ENCODE measurements at regions not wholly inside any gene's neighbourhood (a gene's known extent, or its start where the extent isn't known, plus 50 kb on each side); places are given as distances from the start of the nearest gene placed in this dataset.
A peak's percentile ranks its signal among the peaks of the same experiment; 100 is the strongest.

GRCh38 chr14:98168211-98168985, 1103.6 kb downstream of the BCL11B start:
- no peaks in the 10 kb centered on the region for H3K27me3 ChIP-seq (ENCODE audit: control insufficient read depth in 2 of 2, insufficient read depth in 2 of 2, low read length in 2 of 2)
- H3K4me3 ChIP-seq (ENCODE audit: low read length in 2 of 2): no peak overlapping the region
- peaks cover 0 to 2% of the 10 kb centered on the region in 2 donors for H3K4me1 ChIP-seq (ENCODE audit: control insufficient read depth in 2 of 2, insufficient read depth in 2 of 2, low read length in 2 of 2)
- no peak overlapping the region for H3K27ac ChIP-seq (ENCODE audit: low read depth in 2 of 2, low read length in 2 of 2)
- H3K36me3 ChIP-seq (ENCODE audit: control insufficient read depth in 2 of 2, insufficient read depth in 2 of 2, low read length in 2 of 2): no peaks in the 10 kb centered on the region
- H3K9ac ChIP-seq (ENCODE audit: low read depth in 1 of 2, low read length in 2 of 2): no peak overlapping the region
- no peaks in the 10 kb centered on the region for H3K9me3 ChIP-seq (ENCODE audit: control insufficient read depth in 2 of 2, low read length in 2 of 2)

- no peak overlapping the region for H3K4me3 ChIP-seq (ENCODE audit: low read length in 2 of 2)
- no peak overlapping the region for H3K9ac ChIP-seq (ENCODE audit: low read depth in 1 of 2, low read length in 2 of 2)
- no peaks in the 10 kb centered on the region for H3K27me3 ChIP-seq (ENCODE audit: control insufficient read depth in 2 of 2, insufficient read depth in 2 of 2, low read length in 2 of 2)
- H3K4me1 ChIP-seq (ENCODE audit: control insufficient read depth in 2 of 2, insufficient read depth in 2 of 2, low read length in 2 of 2): peaks cover 0 to 2% of the 10 kb centered on the region in 2 donors
- no peak overlapping the region for H3K27ac ChIP-seq (ENCODE audit: low read depth in 2 of 2, low read length in 2 of 2)
- no peaks in the 10 kb centered on the region for H3K36me3 ChIP-seq (ENCODE audit: control insufficient read depth in 2 of 2, insufficient read depth in 2 of 2, low read length in 2 of 2)
- no peaks in the 10 kb centered on the region for H3K9me3 ChIP-seq (ENCODE audit: control insufficient read depth in 2 of 2, low read length in 2 of 2)
Measured at GRCh38 chr14:98169170-98169587, 1102.8 kb downstream of the BCL11B start.

- Histone ChIP-seq H3K27ac (ENCODE audit: low read depth in 2 of 2, low read length in 2 of 2) (no peak overlapping the region), H3K36me3 (ENCODE audit: control insufficient read depth in 2 of 2, insufficient read depth in 2 of 2, low read length in 2 of 2) (no peaks in the 10 kb centered on the region), H3K9ac (ENCODE audit: low read depth in 1 of 2, low read length in 2 of 2) (peak overlapping the region in 1 of 2 donors; percentile 6), H3K4me3 (ENCODE audit: low read length in 2 of 2) (no peak overlapping the region), H3K27me3 (ENCODE audit: control insufficient read depth in 2 of 2, insufficient read depth in 2 of 2, low read length in 2 of 2) (no peaks in the 10 kb centered on the region), H3K9me3 (ENCODE audit: control insufficient read depth in 2 of 2, low read length in 2 of 2) (no peaks in the 10 kb centered on the region), H3K4me1 (ENCODE audit: control insufficient read depth in 2 of 2, insufficient read depth in 2 of 2, low read length in 2 of 2) (peaks cover 0 to 2% of the 10 kb centered on the region in 2 donors)
Measured at GRCh38 chr14:98170575-98170974, 1101.4 kb downstream of the BCL11B start.

- Histone ChIP-seq H3K9ac (ENCODE audit: low read depth in 1 of 2, low read length in 2 of 2) (no peak overlapping the region), H3K4me3 (ENCODE audit: low read length in 2 of 2) (no peak overlapping the region), H3K36me3 (ENCODE audit: control insufficient read depth in 2 of 2, insufficient read depth in 2 of 2, low read length in 2 of 2) (no peaks in the 10 kb centered on the region), H3K27ac (ENCODE audit: low read depth in 2 of 2, low read length in 2 of 2) (no peak overlapping the region), H3K9me3 (ENCODE audit: control insufficient read depth in 2 of 2, low read length in 2 of 2) (no peaks in the 10 kb centered on the region), H3K27me3 (ENCODE audit: control insufficient read depth in 2 of 2, insufficient read depth in 2 of 2, low read length in 2 of 2) (no peaks in the 10 kb centered on the region), H3K4me1 (ENCODE audit: control insufficient read depth in 2 of 2, insufficient read depth in 2 of 2, low read length in 2 of 2) (peaks cover 0 to 2% of the 10 kb centered on the region in 2 donors)
Measured at GRCh38 chr14:98171654-98172053, 1100.3 kb downstream of the BCL11B start.

- Histone ChIP-seq H3K27ac (ENCODE audit: low read depth in 2 of 2, low read length in 2 of 2) (no peak overlapping the region), H3K9me3 (ENCODE audit: control insufficient read depth in 2 of 2, low read length in 2 of 2) (no peaks in the 10 kb centered on the region), H3K4me1 (ENCODE audit: control insufficient read depth in 2 of 2, insufficient read depth in 2 of 2, low read length in 2 of 2) (peaks cover 0 to 2% of the 10 kb centered on the region in 2 donors), H3K36me3 (ENCODE audit: control insufficient read depth in 2 of 2, insufficient read depth in 2 of 2, low read length in 2 of 2) (no peaks in the 10 kb centered on the region), H3K9ac (ENCODE audit: low read depth in 1 of 2, low read length in 2 of 2) (no peak overlapping the region), H3K27me3 (ENCODE audit: control insufficient read depth in 2 of 2, insufficient read depth in 2 of 2, low read length in 2 of 2) (no peaks in the 10 kb centered on the region), H3K4me3 (ENCODE audit: low read length in 2 of 2) (no peak overlapping the region)
Measured at GRCh38 chr14:98172243-98172778, 1099.7 kb downstream of the BCL11B start.

GRCh38 chr14:98173305-98173704, 1098.7 kb downstream of the BCL11B start:
- H3K4me3 ChIP-seq (ENCODE audit: low read length in 2 of 2): no peak overlapping the region
- H3K9me3 ChIP-seq (ENCODE audit: control insufficient read depth in 2 of 2, low read length in 2 of 2): no peaks in the 10 kb centered on the region
- no peaks in the 10 kb centered on the region for H3K36me3 ChIP-seq (ENCODE audit: control insufficient read depth in 2 of 2, insufficient read depth in 2 of 2, low read length in 2 of 2)
- no peak overlapping the region for H3K9ac ChIP-seq (ENCODE audit: low read depth in 1 of 2, low read length in 2 of 2)
- H3K4me1 ChIP-seq (ENCODE audit: control insufficient read depth in 2 of 2, insufficient read depth in 2 of 2, low read length in 2 of 2): peaks cover 0 to 2% of the 10 kb centered on the region in 2 donors
- peak overlapping the region in 1 of 2 donors; percentile 9 for H3K27ac ChIP-seq (ENCODE audit: low read depth in 2 of 2, low read length in 2 of 2)
- H3K27me3 ChIP-seq (ENCODE audit: control insufficient read depth in 2 of 2, insufficient read depth in 2 of 2, low read length in 2 of 2): no peaks in the 10 kb centered on the region

- peaks cover 0 to 2% of the 10 kb centered on the region in 2 donors for H3K4me1 ChIP-seq (ENCODE audit: control insufficient read depth in 2 of 2, insufficient read depth in 2 of 2, low read length in 2 of 2)
- H3K27me3 ChIP-seq (ENCODE audit: control insufficient read depth in 2 of 2, insufficient read depth in 2 of 2, low read length in 2 of 2): no peaks in the 10 kb centered on the region
- H3K27ac ChIP-seq (ENCODE audit: low read depth in 2 of 2, low read length in 2 of 2): no peak overlapping the region
- H3K4me3 ChIP-seq (ENCODE audit: low read length in 2 of 2): no peak overlapping the region
- no peaks in the 10 kb centered on the region for H3K9me3 ChIP-seq (ENCODE audit: control insufficient read depth in 2 of 2, low read length in 2 of 2)
- H3K9ac ChIP-seq (ENCODE audit: low read depth in 1 of 2, low read length in 2 of 2): no peak overlapping the region
- no peaks in the 10 kb centered on the region for H3K36me3 ChIP-seq (ENCODE audit: control insufficient read depth in 2 of 2, insufficient read depth in 2 of 2, low read length in 2 of 2)
Measured at GRCh38 chr14:98174041-98174440, 1098.0 kb downstream of the BCL11B start.

GRCh38 chr14:98175436-98175835, 1096.6 kb downstream of the BCL11B start:
- no peak overlapping the region for H3K27ac ChIP-seq (ENCODE audit: low read depth in 2 of 2, low read length in 2 of 2)
- H3K4me1 ChIP-seq (ENCODE audit: control insufficient read depth in 2 of 2, insufficient read depth in 2 of 2, low read length in 2 of 2): peaks cover 0 to 2% of the 10 kb centered on the region in 2 donors
- no peaks in the 10 kb centered on the region for H3K36me3 ChIP-seq (ENCODE audit: control insufficient read depth in 2 of 2, insufficient read depth in 2 of 2, low read length in 2 of 2)
- no peaks in the 10 kb centered on the region for H3K9me3 ChIP-seq (ENCODE audit: control insufficient read depth in 2 of 2, low read length in 2 of 2)
- H3K27me3 ChIP-seq (ENCODE audit: control insufficient read depth in 2 of 2, insufficient read depth in 2 of 2, low read length in 2 of 2): no peaks in the 10 kb centered on the region
- no peak overlapping the region for H3K4me3 ChIP-seq (ENCODE audit: low read length in 2 of 2)
- no peak overlapping the region for H3K9ac ChIP-seq (ENCODE audit: low read depth in 1 of 2, low read length in 2 of 2)

- no peak overlapping the region for H3K4me3 ChIP-seq (ENCODE audit: low read length in 2 of 2)
- H3K27ac ChIP-seq (ENCODE audit: low read depth in 2 of 2, low read length in 2 of 2): no peak overlapping the region
- peaks cover 0 to 2% of the 10 kb centered on the region in 2 donors for H3K4me1 ChIP-seq (ENCODE audit: control insufficient read depth in 2 of 2, insufficient read depth in 2 of 2, low read length in 2 of 2)
- no peaks in the 10 kb centered on the region for H3K9me3 ChIP-seq (ENCODE audit: control insufficient read depth in 2 of 2, low read length in 2 of 2)
- no peak overlapping the region for H3K9ac ChIP-seq (ENCODE audit: low read depth in 1 of 2, low read length in 2 of 2)
- no peaks in the 10 kb centered on the region for H3K36me3 ChIP-seq (ENCODE audit: control insufficient read depth in 2 of 2, insufficient read depth in 2 of 2, low read length in 2 of 2)
- no peaks in the 10 kb centered on the region for H3K27me3 ChIP-seq (ENCODE audit: control insufficient read depth in 2 of 2, insufficient read depth in 2 of 2, low read length in 2 of 2)
Measured at GRCh38 chr14:98175881-98176280, 1096.1 kb downstream of the BCL11B start.

- H3K9me3 ChIP-seq (ENCODE audit: control insufficient read depth in 2 of 2, low read length in 2 of 2): no peaks in the 10 kb centered on the region
- no peak overlapping the region for H3K27ac ChIP-seq (ENCODE audit: low read depth in 2 of 2, low read length in 2 of 2)
- no peak overlapping the region for H3K4me3 ChIP-seq (ENCODE audit: low read length in 2 of 2)
- no peaks in the 10 kb centered on the region for H3K36me3 ChIP-seq (ENCODE audit: control insufficient read depth in 2 of 2, insufficient read depth in 2 of 2, low read length in 2 of 2)
- H3K27me3 ChIP-seq (ENCODE audit: control insufficient read depth in 2 of 2, insufficient read depth in 2 of 2, low read length in 2 of 2): no peaks in the 10 kb centered on the region
- H3K9ac ChIP-seq (ENCODE audit: low read depth in 1 of 2, low read length in 2 of 2): no peak overlapping the region
- H3K4me1 ChIP-seq (ENCODE audit: control insufficient read depth in 2 of 2, insufficient read depth in 2 of 2, low read length in 2 of 2): peaks cover 0 to 2% of the 10 kb centered on the region in 2 donors
Measured at GRCh38 chr14:98176892-98177291, 1095.1 kb downstream of the BCL11B start.

Data from mucosa of rectum (tissue), 2 donors.